Astrocyte (in vitro differentiated cells and primary cell): ENCODE measurements at regions not wholly inside any gene's neighbourhood (a gene's known extent, or its start where the extent isn't known, plus 50 kb on each side); places are given as distances from the start of the nearest gene placed in this dataset.

ENCODE experiments used
- DNase-seq: peaks from one replicate; pipeline ENCODE4 v3.0.0-alpha.2; 2010; ENCODE audit warnings: low read depth
- FAIRE-seq: peaks from 2 replicates; lab custom pipeline; 2011; peaks lifted over from hg19 to GRCh38; lab: Jason Lieb, UNC
- H2AFZ ChIP-seq: 2 replicates; pipeline ENCODE4 v1.6.0; 2012; ENCODE audit warnings: low read depth, low read length, inconsistent platforms
- H3K27ac ChIP-seq: 2 replicates; pipeline ENCODE4 v1.5.1; 2011; ENCODE audit warnings: low read depth, low read length, inconsistent platforms
- H3K27me3 ChIP-seq: 2 replicates; pipeline ENCODE4 v1.6.0; 2011; ENCODE audit warnings: low read length, inconsistent platforms; ENCODE audit not compliant: insufficient read depth
- H3K36me3 ChIP-seq: 2 replicates; pipeline ENCODE4 v1.5.1; 2011; ENCODE audit warnings: low read length, inconsistent platforms; ENCODE audit not compliant: insufficient read depth
- H3K4me1 ChIP-seq: 2 replicates; pipeline ENCODE4 v1.5.1; 2011; ENCODE audit warnings: low read length, inconsistent platforms; ENCODE audit not compliant: insufficient read depth
- H3K4me2 ChIP-seq: 2 replicates; pipeline ENCODE4 v1.6.0; 2012; ENCODE audit warnings: low read length, inconsistent platforms
- H3K4me3 ChIP-seq: 2 replicates; pipeline ENCODE4 v1.5.1; 2011; ENCODE audit warnings: low read depth, mild to moderate bottlenecking, low read length, inconsistent platforms; ENCODE audit not compliant: insufficient read depth
- H3K79me2 ChIP-seq: 2 replicates; pipeline ENCODE4 v1.6.0; 2012; ENCODE audit warnings: mild to moderate bottlenecking, low read length, inconsistent platforms; ENCODE audit not compliant: insufficient read depth
- H3K9ac ChIP-seq: 2 replicates; pipeline ENCODE4 v1.6.0; 2012; ENCODE audit warnings: mild to moderate bottlenecking, low read length, inconsistent platforms
- H3K9me3 ChIP-seq: 2 replicates; pipeline ENCODE4 v1.5.1; 2012; ENCODE audit warnings: low read depth, mild to moderate bottlenecking, low read length, inconsistent platforms; ENCODE audit not compliant: insufficient read depth
- H4K20me1 ChIP-seq: 2 replicates; pipeline ENCODE4 v1.6.0; 2012; ENCODE audit warnings: low read length, inconsistent platforms; ENCODE audit not compliant: insufficient read depth
- H3K27ac Mint-ChIP-seq: one replicate; pipeline ENCODE4 v1.8.0; 2021; ENCODE audit warnings: mild to moderate bottlenecking, mixed read lengths; ENCODE audit not compliant: unreplicated experiment
- H3K27me3 Mint-ChIP-seq: one replicate; pipeline ENCODE4 v1.8.0; 2021; ENCODE audit warnings: low read depth, mixed read lengths; ENCODE audit not compliant: unreplicated experiment
- H3K36me3 Mint-ChIP-seq: one replicate; pipeline ENCODE4 v1.8.0; 2021; ENCODE audit warnings: low read depth, mixed read lengths; ENCODE audit not compliant: unreplicated experiment
- H3K4me1 Mint-ChIP-seq: one replicate; pipeline ENCODE4 v1.8.0; 2021; ENCODE audit warnings: low read depth, mixed read lengths; ENCODE audit not compliant: unreplicated experiment
- H3K4me3 Mint-ChIP-seq: one replicate; pipeline ENCODE4 v1.8.0; 2021; ENCODE audit warnings: mild to moderate bottlenecking, moderate library complexity, mixed read lengths; ENCODE audit not compliant: unreplicated experiment
- H3K9me3 Mint-ChIP-seq: one replicate; pipeline ENCODE4 v1.8.0; 2021; ENCODE audit warnings: mild to moderate bottlenecking, mixed read lengths; ENCODE audit not compliant: unreplicated experiment
- EZH2 ChIP-seq: IDR thresholded peaks from 2 replicates; pipeline ENCODE4 v1.6.1; 2012; ENCODE audit warnings: mild to moderate bottlenecking, low read length, inconsistent platforms; ENCODE audit not compliant: insufficient read depth
- TF ChIP-seq, protein P1 (sequence below): IDR thresholded peaks from 2 replicates; pipeline ENCODE4 v1.5.1; 2011; ENCODE audit warnings: low read depth, mild to moderate bottlenecking, inconsistent platforms, low read length, moderate library complexity; ENCODE audit not compliant: insufficient read depth

DNA sequence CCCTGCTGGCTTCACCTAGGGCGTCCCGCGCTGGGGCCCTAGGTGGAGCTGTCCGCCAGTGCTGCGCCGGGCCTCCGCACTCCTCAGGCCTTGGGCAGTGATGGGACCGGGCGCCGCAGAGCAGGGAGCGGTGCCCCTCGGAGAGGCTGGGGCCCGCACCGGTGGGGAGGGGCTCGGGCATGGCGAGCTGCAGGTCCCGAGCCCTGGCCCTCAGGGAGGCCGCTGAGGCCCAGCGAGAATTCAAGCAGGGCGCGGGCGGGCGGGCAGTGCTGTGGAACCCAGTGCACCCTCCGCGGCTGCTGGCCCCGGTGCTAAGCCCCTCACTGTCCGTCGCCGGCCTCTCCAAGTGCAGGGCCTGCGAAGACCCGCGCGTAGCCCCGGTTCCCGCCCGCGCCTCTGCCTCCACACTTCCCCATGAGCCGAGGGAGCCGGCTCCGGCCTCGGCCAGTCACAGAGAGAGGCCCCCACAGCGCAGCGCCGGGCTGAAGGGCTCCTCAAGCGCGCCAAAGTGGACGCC, 565.1 kb upstream of the NDST4 start:
- no peak overlapping the region for H3K27ac Mint-ChIP-seq
- Histone ChIP-seq H3K27ac (no peak overlapping the region), H3K27me3 (no peaks in the 10 kb centered on the region), H4K20me1 (no peaks in the 10 kb centered on the region), H2AFZ (no peak overlapping the region), H3K36me3 (no peaks in the 10 kb centered on the region), H3K4me3 (no peak overlapping the region), H3K79me2 (no peaks in the 10 kb centered on the region), H3K4me2 (no peak overlapping the region), H3K9ac (no peak overlapping the region), H3K9me3 (no peaks in the 10 kb centered on the region), H3K4me1 (no peaks in the 10 kb centered on the region)
- no peak for DNase-seq
- H3K36me3 Mint-ChIP-seq = no peaks in the 10 kb centered on the region
- H3K9me3 Mint-ChIP-seq = no peaks in the 10 kb centered on the region
- no peaks in the 10 kb centered on the region for H3K27me3 Mint-ChIP-seq
- no peak for FAIRE-seq
- TF ChIP-seq, protein P1, sequence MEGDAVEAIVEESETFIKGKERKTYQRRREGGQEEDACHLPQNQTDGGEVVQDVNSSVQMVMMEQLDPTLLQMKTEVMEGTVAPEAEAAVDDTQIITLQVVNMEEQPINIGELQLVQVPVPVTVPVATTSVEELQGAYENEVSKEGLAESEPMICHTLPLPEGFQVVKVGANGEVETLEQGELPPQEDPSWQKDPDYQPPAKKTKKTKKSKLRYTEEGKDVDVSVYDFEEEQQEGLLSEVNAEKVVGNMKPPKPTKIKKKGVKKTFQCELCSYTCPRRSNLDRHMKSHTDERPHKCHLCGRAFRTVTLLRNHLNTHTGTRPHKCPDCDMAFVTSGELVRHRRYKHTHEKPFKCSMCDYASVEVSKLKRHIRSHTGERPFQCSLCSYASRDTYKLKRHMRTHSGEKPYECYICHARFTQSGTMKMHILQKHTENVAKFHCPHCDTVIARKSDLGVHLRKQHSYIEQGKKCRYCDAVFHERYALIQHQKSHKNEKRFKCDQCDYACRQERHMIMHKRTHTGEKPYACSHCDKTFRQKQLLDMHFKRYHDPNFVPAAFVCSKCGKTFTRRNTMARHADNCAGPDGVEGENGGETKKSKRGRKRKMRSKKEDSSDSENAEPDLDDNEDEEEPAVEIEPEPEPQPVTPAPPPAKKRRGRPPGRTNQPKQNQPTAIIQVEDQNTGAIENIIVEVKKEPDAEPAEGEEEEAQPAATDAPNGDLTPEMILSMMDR = no peak
- no peak for TF ChIP-seq EZH2
- no peak overlapping the region for H3K4me3 Mint-ChIP-seq
- H3K4me1 Mint-ChIP-seq = peaks cover 3% of the 10 kb centered on the region

DNA sequence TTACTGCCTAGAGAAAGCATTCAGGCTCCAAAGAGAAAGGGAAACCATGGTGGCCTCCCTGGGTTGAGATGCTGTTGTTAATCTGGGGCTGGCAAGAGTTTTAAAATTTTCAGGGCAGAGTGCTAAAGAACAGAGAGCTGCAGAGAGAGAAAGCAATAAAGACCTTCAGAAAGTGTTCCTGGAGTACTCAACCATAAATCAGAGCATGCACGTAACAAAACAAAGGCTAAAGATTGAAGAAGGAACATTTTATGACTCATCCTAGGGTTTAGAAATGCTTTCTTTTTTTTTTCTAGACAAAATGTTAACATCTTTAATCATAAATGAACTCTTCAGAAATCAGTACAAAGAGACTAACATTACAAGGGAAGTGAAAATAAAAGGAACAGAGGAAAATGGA, 562.3 kb upstream of the NDST4 start:
- TF ChIP-seq EZH2 = no peak
- TF ChIP-seq, protein P1 = no peak
- Histone ChIP-seq H3K9me3 (no peaks in the 10 kb centered on the region), H3K4me3 (no peak overlapping the region), H2AFZ (no peak overlapping the region), H3K4me2 (no peak overlapping the region), H4K20me1 (no peaks in the 10 kb centered on the region), H3K27me3 (no peaks in the 10 kb centered on the region), H3K79me2 (no peaks in the 10 kb centered on the region), H3K27ac (no peak overlapping the region), H3K4me1 (no peaks in the 10 kb centered on the region), H3K36me3 (no peaks in the 10 kb centered on the region), H3K9ac (no peak overlapping the region)
- no peaks in the 10 kb centered on the region for H3K9me3 Mint-ChIP-seq
- no peak overlapping the region for H3K4me3 Mint-ChIP-seq
- DNase-seq (peak; percentile 9), FAIRE-seq (no peak)
- no peaks in the 10 kb centered on the region for H3K36me3 Mint-ChIP-seq
- H3K27ac Mint-ChIP-seq = no peak overlapping the region
- no peaks in the 10 kb centered on the region for H3K27me3 Mint-ChIP-seq
- peaks cover 3% of the 10 kb centered on the region for H3K4me1 Mint-ChIP-seq

DNA sequence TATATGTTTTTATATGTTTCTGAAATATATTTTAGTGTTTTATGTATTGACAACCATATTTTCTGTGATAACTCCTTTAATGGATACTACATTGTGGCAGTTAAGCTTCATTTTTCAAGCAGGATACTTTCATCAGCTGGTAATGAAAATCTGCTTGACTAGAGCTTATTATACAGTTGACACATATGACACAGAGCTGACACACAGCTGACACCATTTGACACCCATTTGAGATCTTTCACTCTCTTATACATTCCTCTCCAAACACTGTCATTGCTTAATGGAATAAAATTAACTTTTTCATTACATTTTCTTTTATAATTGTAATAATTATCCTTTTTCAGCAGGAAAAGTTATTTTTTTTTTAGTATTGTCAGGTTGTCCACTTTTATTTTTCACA, 561.1 kb upstream of the NDST4 start:
- Mint-ChIP-seq H3K36me3 (no peaks in the 10 kb centered on the region), H3K4me3 (no peak overlapping the region), H3K27me3 (no peaks in the 10 kb centered on the region), H3K27ac (no peak overlapping the region), H3K9me3 (no peaks in the 10 kb centered on the region), H3K4me1 (peaks cover 3% of the 10 kb centered on the region)
- DNase-seq (no peak), FAIRE-seq (no peak)
- TF ChIP-seq, protein P1 = no peak
- no peak for TF ChIP-seq EZH2
- Histone ChIP-seq H3K9ac (no peak overlapping the region), H3K9me3 (no peaks in the 10 kb centered on the region), H4K20me1 (no peaks in the 10 kb centered on the region), H2AFZ (no peak overlapping the region), H3K27ac (no peak overlapping the region), H3K4me2 (no peak overlapping the region), H3K27me3 (no peaks in the 10 kb centered on the region), H3K4me3 (no peak overlapping the region), H3K79me2 (no peaks in the 10 kb centered on the region), H3K4me1 (no peaks in the 10 kb centered on the region), H3K36me3 (no peaks in the 10 kb centered on the region)
